Activated CD4-positive, alpha-beta memory T cell treated with anti-CD3 and anti-CD28 coated beads, Interleukin-2, amount 10 ng/mL, durations not matched to agents 7 days and 5 days (primary cell): ENCODE measurements at regions not wholly inside any gene's neighbourhood (a gene's known extent, or its start where the extent isn't known, plus 50 kb on each side); places are given as distances from the start of the nearest gene placed in this dataset.

ENCODE experiments used
- CTCF ChIA-PET: fragments of 350-600 bp; sonication (Branson Sonifier 250); formaldehyde crosslinking; loops from one replicate; lab custom pipeline; 2021; ENCODE audit warnings: antibody characterized with exemption, inconsistent platforms; lab: Charles Lee
- POLR2A ChIA-PET: fragments of 350-600 bp; sonication (Branson Sonifier 250); formaldehyde crosslinking; loops from one replicate; lab custom pipeline; 2021; ENCODE audit warnings: antibody characterized with exemption; lab: Charles Lee
- DNase-seq: peaks from one replicate; pipeline ENCODE4 v3.0.0-alpha.2; 2020
- H3K27ac Mint-ChIP-seq: one replicate; pipeline ENCODE4 v1.8.0; 2021; ENCODE audit warnings: mild to moderate bottlenecking, mixed read lengths
- H3K27me3 Mint-ChIP-seq: one replicate; pipeline ENCODE4 v1.8.0; 2021; ENCODE audit warnings: mixed read lengths
- H3K36me3 Mint-ChIP-seq: one replicate; pipeline ENCODE4 v1.8.0; 2021; ENCODE audit warnings: low read depth, mixed read lengths
- H3K4me1 Mint-ChIP-seq: one replicate; pipeline ENCODE4 v1.8.0; 2021; ENCODE audit warnings: mixed read lengths
- H3K4me3 Mint-ChIP-seq: one replicate; pipeline ENCODE4 v1.8.0; 2021; ENCODE audit warnings: mild to moderate bottlenecking, mixed read lengths
- H3K9me3 Mint-ChIP-seq: one replicate; pipeline ENCODE4 v1.8.0; 2021; ENCODE audit warnings: mixed read lengths

DNA sequence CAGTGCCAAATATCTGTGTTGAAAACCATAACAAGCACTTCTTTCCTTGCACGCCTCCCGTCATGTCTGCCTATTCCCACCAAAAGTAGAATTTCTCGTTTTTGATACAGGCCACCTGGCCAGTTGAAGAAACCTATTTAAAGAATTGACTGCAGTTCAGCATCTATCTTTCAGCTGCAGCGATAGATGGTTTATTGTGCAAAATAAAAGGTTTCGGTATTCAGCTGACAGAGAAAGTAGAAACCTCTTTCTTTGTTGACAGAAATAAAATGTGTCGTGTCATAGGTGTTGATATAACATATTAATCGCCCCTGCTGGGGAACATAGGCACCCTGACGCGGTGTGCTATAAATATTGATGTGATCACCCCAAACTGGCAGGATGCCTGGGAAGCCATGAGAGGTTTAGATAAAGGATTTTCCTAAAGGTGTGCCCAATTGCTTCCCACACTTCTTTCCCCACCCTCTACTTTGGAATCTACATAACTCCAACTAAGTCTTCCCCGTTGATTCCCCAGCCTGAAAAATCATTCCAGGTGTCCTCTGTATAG is 570.4 kb downstream of the CCDC85A start:
- H3K4me1 Mint-ChIP-seq, result no peaks in the 10 kb centered on the region
- H3K4me3 Mint-ChIP-seq, result no peak overlapping the region
- H3K9me3 Mint-ChIP-seq, result peaks cover 9% of the 10 kb centered on the region
- no peaks in the 10 kb centered on the region for H3K36me3 Mint-ChIP-seq
- CTCF ChIA-PET, result no interaction called here
- no peak overlapping the region for H3K27ac Mint-ChIP-seq
- H3K27me3 Mint-ChIP-seq, result no peaks in the 10 kb centered on the region
- POLR2A ChIA-PET, result no interaction called here
- DNase-seq, result no peak

- Mint-ChIP-seq H3K27ac (no peak overlapping the region), H3K9me3 (peaks cover 13% of the 10 kb centered on the region), H3K27me3 (no peaks in the 10 kb centered on the region), H3K4me1 (no peaks in the 10 kb centered on the region), H3K4me3 (no peak overlapping the region), H3K36me3 (no peaks in the 10 kb centered on the region)
- ChIA-PET CTCF (no interaction called here), POLR2A (no interaction called here)
- DNase-seq, result no peak
Observed at GRCh38 chr2:56754627-56755026, 570.8 kb downstream of the CCDC85A start.

DNA sequence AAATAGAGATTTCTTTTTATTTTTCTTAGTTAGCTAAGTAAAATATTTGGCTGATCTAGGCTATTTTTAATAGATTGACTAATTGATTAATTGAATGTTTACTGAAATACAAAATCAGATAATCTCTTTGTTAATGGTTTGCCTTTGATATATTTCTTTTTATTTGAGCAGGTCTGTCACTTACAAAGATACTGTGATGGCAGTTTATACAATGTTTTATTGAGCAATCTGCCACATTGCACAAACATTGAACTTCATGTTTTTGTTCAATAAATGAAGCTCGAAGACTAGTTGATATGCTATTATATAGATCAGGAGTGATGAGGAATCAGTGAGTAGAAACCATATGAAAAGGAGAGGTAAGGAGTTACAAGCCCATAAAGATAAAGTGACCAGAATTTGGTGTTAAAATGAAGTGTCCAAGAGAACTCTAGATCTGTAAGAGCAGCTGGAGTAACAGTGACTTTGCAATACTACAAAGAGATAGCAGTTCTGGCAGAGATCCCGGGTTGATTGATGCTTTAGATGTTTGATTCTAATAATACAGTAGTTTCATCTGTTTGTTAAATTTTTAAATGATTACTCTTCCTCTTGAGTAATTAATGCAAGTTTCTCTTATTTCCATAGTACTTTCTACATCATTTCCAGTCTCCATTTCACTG is 574.2 kb downstream of the CCDC85A start:
- Mint-ChIP-seq H3K36me3 (no peaks in the 10 kb centered on the region), H3K27me3 (no peaks in the 10 kb centered on the region), H3K9me3 (peaks cover 19% of the 10 kb centered on the region), H3K4me3 (no peak overlapping the region), H3K4me1 (no peaks in the 10 kb centered on the region), H3K27ac (no peak overlapping the region)
- CTCF ChIA-PET, result no interaction called here
- DNase-seq, result no peak
- POLR2A ChIA-PET, result no interaction called here

DNA sequence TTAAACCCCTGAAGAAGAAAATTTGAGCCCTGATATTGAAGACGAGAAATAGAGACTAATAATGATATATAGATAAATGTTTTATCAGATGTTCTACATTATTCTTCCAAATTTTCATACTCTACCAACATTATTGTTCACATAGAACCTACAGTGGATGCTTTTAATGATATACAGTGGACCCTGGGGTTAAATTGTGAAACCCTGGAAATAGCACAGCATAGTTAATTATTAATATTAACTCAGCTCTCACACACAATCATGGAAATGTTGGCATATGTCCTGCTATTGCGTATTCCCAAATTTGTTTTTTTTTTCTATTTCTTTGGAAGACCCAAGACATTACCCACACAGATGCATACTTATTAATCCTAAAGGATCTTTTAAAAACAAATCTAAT is 579.9 kb downstream of the CCDC85A start:
- no peak overlapping the region for H3K27ac Mint-ChIP-seq
- DNase-seq, result no peak
- H3K27me3 Mint-ChIP-seq, result no peaks in the 10 kb centered on the region
- H3K9me3 Mint-ChIP-seq, result peaks cover 12% of the 10 kb centered on the region
- no peaks in the 10 kb centered on the region for H3K4me1 Mint-ChIP-seq
- no peaks in the 10 kb centered on the region for H3K36me3 Mint-ChIP-seq
- CTCF ChIA-PET, result no interaction called here
- H3K4me3 Mint-ChIP-seq, result no peak overlapping the region
- POLR2A ChIA-PET, result no interaction called here

DNA sequence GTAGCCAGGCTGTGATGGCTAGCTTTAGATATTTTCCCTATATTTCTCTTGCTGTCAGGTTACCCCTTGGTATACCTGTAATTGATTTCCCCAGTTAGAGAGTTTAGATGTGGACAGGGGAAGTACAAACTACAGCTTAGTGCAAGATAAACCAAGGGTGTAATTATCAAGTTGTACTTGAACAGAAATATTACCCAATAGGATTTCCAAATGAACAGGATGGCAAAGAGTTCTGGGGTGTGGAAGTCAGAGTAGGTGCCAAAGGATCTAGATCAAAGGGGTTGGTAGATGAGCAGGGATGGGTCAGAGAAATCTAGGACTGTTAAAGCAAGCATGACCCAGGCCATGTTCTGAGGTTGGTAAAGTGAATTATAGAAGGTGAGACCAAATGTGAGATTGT is 585.2 kb downstream of the CCDC85A start:
- Mint-ChIP-seq H3K27me3 (no peaks in the 10 kb centered on the region), H3K4me3 (no peak overlapping the region), H3K27ac (no peak overlapping the region), H3K36me3 (no peaks in the 10 kb centered on the region), H3K9me3 (peaks cover 6% of the 10 kb centered on the region), H3K4me1 (no peaks in the 10 kb centered on the region)
- POLR2A ChIA-PET, result interaction anchor here (0.9 kb wide), 1 partner anchor 47 kb away, joined by 3 read pairs; no protein-coding TSS in a partner anchor
- CTCF ChIA-PET, result no interaction called here
- DNase-seq, result no peak

GRCh38 chr2:56770490-56770889 is 586.7 kb downstream of the CCDC85A start:
- no peaks in the 10 kb centered on the region for H3K27me3 Mint-ChIP-seq
- H3K4me1 Mint-ChIP-seq, result no peaks in the 10 kb centered on the region
- H3K9me3 Mint-ChIP-seq, result peaks cover 6% of the 10 kb centered on the region
- H3K4me3 Mint-ChIP-seq, result no peak overlapping the region
- no peak overlapping the region for H3K27ac Mint-ChIP-seq
- ChIA-PET POLR2A (no interaction called here), CTCF (no interaction called here)
- DNase-seq, result no peak
- H3K36me3 Mint-ChIP-seq, result no peaks in the 10 kb centered on the region

DNA sequence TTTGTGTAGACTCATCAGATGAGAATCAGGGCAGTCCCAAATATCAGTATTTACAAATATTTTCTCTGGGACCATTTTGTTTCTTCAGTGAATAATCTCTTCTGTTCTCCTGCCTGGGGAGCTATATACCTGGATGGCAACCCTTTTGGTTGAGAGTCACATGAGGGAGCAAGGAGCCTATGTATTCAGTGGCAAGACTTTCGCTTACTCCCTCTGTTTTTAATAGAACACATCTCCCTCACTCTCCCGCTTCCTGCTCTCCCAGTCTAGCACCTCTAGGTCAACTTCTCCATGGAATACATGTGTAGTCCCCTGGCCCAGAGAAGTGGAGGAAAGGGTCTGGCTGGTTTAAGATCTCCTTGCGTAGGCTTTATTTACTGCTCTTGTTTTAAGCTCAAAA is 600.3 kb downstream of the CCDC85A start:
- no peak overlapping the region for H3K27ac Mint-ChIP-seq
- POLR2A ChIA-PET, result no interaction called here
- no peaks in the 10 kb centered on the region for H3K36me3 Mint-ChIP-seq
- H3K27me3 Mint-ChIP-seq, result no peaks in the 10 kb centered on the region
- H3K9me3 Mint-ChIP-seq, result peaks cover 7% of the 10 kb centered on the region
- CTCF ChIA-PET, result no interaction called here
- H3K4me1 Mint-ChIP-seq, result no peaks in the 10 kb centered on the region
- no peak for DNase-seq
- H3K4me3 Mint-ChIP-seq, result no peak overlapping the region

- CTCF ChIA-PET, result no interaction called here
- no peak overlapping the region for H3K4me3 Mint-ChIP-seq
- no peaks in the 10 kb centered on the region for H3K36me3 Mint-ChIP-seq
Observed at GRCh38 chr2:56801214-56801613, 617.4 kb downstream of the CCDC85A start.

GRCh38 chr2:56801770-56802169 is 618.0 kb downstream of the CCDC85A start:
- Mint-ChIP-seq H3K9me3 (peaks cover 8% of the 10 kb centered on the region), H3K4me3 (no peak overlapping the region), H3K27ac (no peak overlapping the region), H3K36me3 (no peaks in the 10 kb centered on the region), H3K4me1 (no peaks in the 10 kb centered on the region), H3K27me3 (no peaks in the 10 kb centered on the region)
- ChIA-PET CTCF (no interaction called here), POLR2A (no interaction called here)
- DNase-seq, result no peak

More at GRCh38 chr2:56801214-56801613, 617.4 kb downstream of the CCDC85A start:
- POLR2A ChIA-PET, result no interaction called here
- Mint-ChIP-seq H3K27me3 (no peaks in the 10 kb centered on the region), H3K9me3 (peaks cover 8% of the 10 kb centered on the region), H3K27ac (no peak overlapping the region), H3K4me1 (no peaks in the 10 kb centered on the region)
- DNase-seq, result no peak

DNA sequence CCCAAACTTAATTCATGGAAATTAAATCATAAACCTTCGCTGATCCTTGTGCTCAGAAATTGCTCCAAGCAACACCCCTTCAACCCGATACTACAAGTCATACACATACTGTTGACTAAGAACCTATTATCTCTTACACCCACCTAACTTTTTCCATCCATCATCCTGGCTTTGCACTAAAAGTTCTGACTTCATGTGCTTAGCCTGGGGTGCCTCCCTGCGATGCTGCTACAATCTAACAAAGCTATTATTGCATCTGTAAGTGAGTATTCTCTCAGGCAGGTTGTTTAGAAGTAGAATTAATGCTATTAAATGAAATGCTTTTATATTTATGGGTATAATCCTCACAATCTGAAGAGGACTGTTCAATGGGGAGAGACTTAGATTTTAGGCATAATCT is 619.8 kb downstream of the CCDC85A start:
- Mint-ChIP-seq H3K27ac (no peak overlapping the region), H3K4me1 (no peaks in the 10 kb centered on the region), H3K4me3 (no peak overlapping the region), H3K27me3 (no peaks in the 10 kb centered on the region), H3K36me3 (no peaks in the 10 kb centered on the region), H3K9me3 (peaks cover 8% of the 10 kb centered on the region)
- CTCF ChIA-PET, result no interaction called here
- no peak for DNase-seq
- POLR2A ChIA-PET, result no interaction called here

- Mint-ChIP-seq H3K4me3 (no peak overlapping the region), H3K36me3 (no peaks in the 10 kb centered on the region), H3K9me3 (peaks cover 3% of the 10 kb centered on the region), H3K4me1 (no peaks in the 10 kb centered on the region), H3K27ac (no peak overlapping the region), H3K27me3 (no peaks in the 10 kb centered on the region)
- no peak for DNase-seq
- ChIA-PET CTCF (no interaction called here), POLR2A (no interaction called here)
Observed at GRCh38 chr2:56806924-56807323, 623.1 kb downstream of the CCDC85A start.

DNA sequence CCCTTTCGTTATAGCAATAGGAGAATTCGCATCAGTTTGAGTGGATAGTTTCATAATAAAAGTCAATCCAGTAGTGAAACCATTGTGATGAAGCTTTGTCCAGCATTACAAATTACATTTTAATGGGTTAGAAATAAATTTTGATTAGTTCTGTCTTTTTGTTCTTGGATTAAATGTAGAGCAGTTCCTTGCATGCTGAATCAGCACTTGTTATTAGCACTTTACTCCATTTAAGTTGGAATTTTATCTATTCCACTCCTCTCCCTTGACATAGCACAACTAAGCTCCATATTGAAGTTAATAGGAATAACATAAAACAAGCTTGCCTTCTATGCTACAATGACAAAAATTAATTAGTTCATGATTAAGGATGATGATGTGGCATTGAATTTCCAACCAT is 624.1 kb downstream of the CCDC85A start:
- Mint-ChIP-seq H3K36me3 (no peaks in the 10 kb centered on the region), H3K4me1 (no peaks in the 10 kb centered on the region), H3K27ac (no peak overlapping the region), H3K9me3 (peaks cover under 1% of the 10 kb centered on the region), H3K27me3 (no peaks in the 10 kb centered on the region), H3K4me3 (no peak overlapping the region)
- no peak for DNase-seq
- CTCF ChIA-PET, result no interaction called here
- POLR2A ChIA-PET, result no interaction called here

GRCh38 chr2:56811401-56811800 is 627.6 kb downstream of the CCDC85A start:
- Mint-ChIP-seq H3K27me3 (no peaks in the 10 kb centered on the region), H3K4me1 (no peaks in the 10 kb centered on the region), H3K4me3 (no peak overlapping the region), H3K27ac (no peak overlapping the region), H3K9me3 (peaks cover 6% of the 10 kb centered on the region), H3K36me3 (no peaks in the 10 kb centered on the region)
- POLR2A ChIA-PET, result no interaction called here
- CTCF ChIA-PET, result no interaction called here
- DNase-seq, result no peak

DNA sequence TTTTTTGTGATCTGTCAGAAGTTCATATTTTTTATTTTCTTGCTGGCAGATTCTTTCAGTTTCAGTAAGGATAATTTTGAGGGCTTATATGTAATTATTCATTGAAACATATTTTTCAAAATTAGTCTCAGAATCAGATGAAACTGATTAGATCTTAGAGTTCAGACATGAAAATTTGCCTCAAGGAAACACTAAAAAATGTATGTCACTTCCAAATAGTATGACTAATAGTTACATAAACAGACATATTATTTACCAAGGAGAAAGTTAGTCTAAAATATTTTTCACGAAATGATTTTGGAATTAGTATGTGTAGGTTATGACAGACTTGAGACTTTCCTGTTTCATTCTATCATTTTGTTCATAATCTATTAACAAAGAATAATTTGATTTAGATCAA is 628.6 kb downstream of the CCDC85A start:
- Mint-ChIP-seq H3K27ac (no peak overlapping the region), H3K36me3 (no peaks in the 10 kb centered on the region), H3K27me3 (no peaks in the 10 kb centered on the region), H3K4me1 (no peaks in the 10 kb centered on the region), H3K9me3 (peaks cover 8% of the 10 kb centered on the region), H3K4me3 (no peak overlapping the region)
- ChIA-PET POLR2A (no interaction called here), CTCF (no interaction called here)
- DNase-seq, result no peak
